HL-60 (cell line): ENCODE measurements at regions not wholly inside any gene's neighbourhood (a gene's known extent, or its start where the extent isn't known, plus 50 kb on each side); places are given as distances from the start of the nearest gene placed in this dataset.
A peak's percentile ranks its signal among the peaks of the same experiment; 100 is the strongest.
"Not testable (repeated sequence)": the region's sequence is repeated elsewhere in the genome, so short reads cannot be mapped to it uniquely, and the experiment has no call there.

ENCODE experiments used
- DNase-seq, 2 experiments: peaks; one replicate each; pipeline ENCODE4 v3.0.0-alpha.2; 2010 to 2020; ENCODE audit warnings: low read depth in 1 of 2, low spot score in 1 of 2
- H3K27ac ChIP-seq: fragments of 250-450 bp; sonication (Bioruptor Pico); replicated peaks from 2 replicates; pipeline ENCODE4 v1.5.1; 2020; ENCODE audit warnings: mild to moderate bottlenecking, moderate library complexity
- H3K27me3 ChIP-seq: fragments of 250-450 bp; sonication (Bioruptor Pico); 2 replicates; pipeline ENCODE4 v1.5.1; 2021; ENCODE audit warnings: mild to moderate bottlenecking, moderate library complexity; ENCODE audit not compliant: insufficient read depth, poor library complexity, severe bottlenecking
- H3K4me3 ChIP-seq: replicated peaks from 2 replicates; pipeline ENCODE4 v1.5.1; 2011; ENCODE audit warnings: mild to moderate bottlenecking, control low read depth, low read length; ENCODE audit not compliant: insufficient read depth
- SPI1 ChIP-seq: IDR thresholded peaks from 2 replicates; pipeline ENCODE4 v1.6.1; 2012; ENCODE audit warnings: low read depth, mild to moderate bottlenecking, borderline replicate concordance

GRCh38 chr1:143905214-143906179 lies 66.3 kb downstream of the FAM72C start:
- DNase-seq, H3K27ac ChIP-seq, H3K4me3 ChIP-seq, H3K27me3 ChIP-seq: not testable (repeated sequence)

DNA sequence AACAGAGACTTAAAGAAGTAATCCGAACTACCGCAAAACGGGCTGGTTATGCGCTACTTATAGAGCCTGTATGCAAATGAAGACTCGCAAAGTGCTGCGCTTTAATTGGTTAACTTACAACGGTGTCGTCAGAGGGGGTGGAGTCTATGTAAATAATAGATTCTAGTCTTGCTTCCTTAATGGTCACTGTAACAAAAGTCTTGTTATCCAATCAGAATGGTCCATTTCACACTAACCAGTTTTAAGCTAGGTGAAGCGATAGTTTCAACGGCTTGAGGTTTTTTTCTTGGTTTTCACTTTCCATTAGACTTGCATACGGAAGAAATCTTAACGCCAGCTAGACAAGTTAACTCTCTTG lies 67.2 kb downstream of the FAM72C start:
- H3K4me3 ChIP-seq, DNase-seq, H3K27ac ChIP-seq, H3K27me3 ChIP-seq: not testable (repeated sequence)

DNA sequence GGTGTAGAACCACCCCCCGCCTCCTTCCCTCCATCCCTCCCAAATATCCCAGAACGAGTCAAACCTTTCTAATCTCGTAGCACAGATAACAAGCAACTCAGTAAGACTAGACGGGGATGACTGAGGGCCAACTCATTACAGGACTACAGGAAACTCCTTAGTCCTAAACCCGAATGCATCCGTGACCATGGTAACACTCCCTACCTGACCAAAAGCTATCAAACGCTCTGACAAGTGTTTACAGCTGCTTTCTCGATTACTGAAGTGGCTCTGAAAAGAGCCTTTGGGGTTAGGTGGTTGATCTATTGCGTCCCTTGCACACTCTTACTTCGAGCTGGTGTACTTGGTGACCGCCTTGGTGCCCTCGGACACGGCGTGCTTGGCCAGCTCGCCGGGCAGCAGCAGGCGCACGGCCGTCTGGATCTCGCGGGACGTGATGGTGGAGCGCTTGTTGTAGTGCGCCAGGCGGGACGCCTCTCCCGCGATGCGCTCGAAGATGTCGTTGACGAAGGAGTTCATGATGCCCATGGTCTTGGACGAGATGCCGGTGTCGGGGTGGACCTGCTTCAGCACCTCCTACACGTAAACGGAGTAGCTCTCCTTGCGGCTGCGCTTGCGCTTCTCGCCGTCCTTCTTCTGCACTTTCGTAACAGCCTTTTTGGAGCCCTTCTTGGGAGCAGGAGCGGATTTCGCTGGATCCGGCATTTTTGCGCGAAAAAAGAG lies 67.7 kb downstream of the FAM72C start:
- H3K27ac ChIP-seq, DNase-seq, H3K4me3 ChIP-seq, H3K27me3 ChIP-seq: not testable (repeated sequence)

DNA sequence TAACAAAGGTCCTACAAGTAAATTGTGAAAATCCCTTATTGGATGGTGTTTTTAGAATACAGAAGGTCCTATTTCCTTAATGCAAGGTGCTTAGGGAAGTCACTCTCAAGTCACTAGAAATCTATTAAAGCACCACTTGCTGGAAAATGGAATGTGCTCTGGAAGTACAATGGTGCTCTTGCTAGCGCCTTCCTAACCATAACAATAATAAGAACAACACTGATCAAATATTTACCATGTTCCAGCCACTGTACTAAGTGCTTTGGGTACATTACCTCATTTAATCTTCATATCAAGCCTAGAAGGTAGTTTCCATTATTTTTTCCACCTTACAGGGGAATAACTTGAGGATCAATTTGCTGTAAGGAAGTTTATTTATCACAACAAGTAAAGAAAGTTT lies 75.4 kb downstream of the FAM72C start:
- H3K4me3 ChIP-seq, H3K27me3 ChIP-seq, DNase-seq, H3K27ac ChIP-seq: not testable (repeated sequence)

DNA sequence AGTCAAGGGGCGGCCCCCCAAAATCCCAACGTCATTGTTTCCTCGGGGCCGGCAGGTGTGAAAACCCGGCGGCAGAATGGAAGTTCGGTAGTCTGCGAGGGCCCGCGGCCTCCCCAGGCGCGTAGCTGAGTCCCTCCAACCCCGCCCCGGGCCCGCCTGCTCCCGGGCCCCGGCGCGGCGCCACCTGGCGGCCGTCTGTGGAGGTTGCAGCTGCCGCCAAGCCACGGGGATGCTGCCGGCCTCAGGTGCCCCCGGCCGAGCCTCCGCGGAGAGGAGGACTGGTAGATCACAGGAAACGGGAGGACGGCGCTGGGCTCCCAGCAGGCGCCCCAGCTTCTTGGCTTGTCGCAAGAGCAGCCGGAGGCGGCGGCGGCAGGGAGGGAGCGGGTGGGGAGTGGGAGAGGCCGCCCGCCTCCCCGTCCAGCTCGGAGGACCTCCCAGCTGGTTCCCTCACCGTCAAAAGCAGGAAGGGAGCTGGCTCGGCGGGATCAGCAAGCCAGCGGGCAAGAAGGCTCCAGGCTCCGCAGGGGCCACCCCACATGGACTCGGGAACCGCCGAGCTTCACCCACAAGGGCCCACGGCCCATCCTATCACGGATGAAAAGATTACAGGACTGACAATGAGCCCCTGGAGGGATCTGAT lies 86.7 kb downstream of the FAM72C start:
- H3K27ac ChIP-seq, H3K27me3 ChIP-seq, H3K4me3 ChIP-seq: not testable (repeated sequence)
- peak; percentile 28 to 69 for DNase-seq

GRCh38 chr1:143884532-143884931 lies 87.3 kb downstream of the FAM72C start:
- H3K4me3 ChIP-seq: peak overlapping the region; percentile 23
- not testable (repeated sequence) for H3K27ac ChIP-seq, H3K27me3 ChIP-seq
- peak in 1 of 2 experiments; percentile 37 for DNase-seq

DNA sequence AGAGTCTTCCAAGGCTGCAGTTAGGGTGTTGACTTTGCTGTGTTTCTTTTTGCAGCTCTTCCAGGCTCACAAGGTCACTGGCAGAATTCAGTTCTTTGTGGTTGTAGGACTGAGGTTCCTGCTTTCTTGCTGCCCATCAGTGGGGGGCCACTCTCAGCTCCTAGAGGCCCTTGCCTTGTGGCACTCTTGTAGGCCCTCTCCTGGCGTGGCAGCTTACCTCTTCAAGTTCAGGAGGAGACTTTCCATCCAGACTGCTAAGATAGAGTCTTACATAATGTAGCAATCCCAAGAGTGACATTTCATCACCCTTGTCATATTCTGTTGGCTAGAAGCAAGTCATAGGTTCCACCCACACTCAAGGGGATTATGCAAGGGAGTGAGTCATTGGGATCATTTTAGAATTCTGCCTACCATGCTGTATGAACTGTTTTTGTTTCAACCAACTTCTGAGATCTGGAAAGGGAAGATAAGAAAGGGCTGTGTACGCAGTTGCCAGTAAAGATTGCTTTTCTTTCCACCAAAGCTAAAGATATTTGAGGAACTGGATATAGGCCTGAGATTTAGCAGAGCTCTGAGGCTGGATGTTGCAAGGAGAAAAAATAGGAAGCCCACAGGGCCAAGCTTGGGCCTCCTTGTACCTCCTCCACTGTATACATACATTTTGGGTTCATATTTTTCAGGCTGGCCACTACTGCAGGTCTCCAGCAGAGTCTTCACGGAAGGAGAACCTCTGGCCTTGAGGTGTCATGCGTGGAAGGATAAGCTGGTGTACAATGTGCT lies 91.8 kb downstream of the FAM72C start:
- TF ChIP-seq SPI1: peak; percentile 62; the same call in 1 of the 2 replicates
- H3K27ac ChIP-seq: peak overlapping the region; percentile 73
- DNase-seq: peak in 1 of 2 experiments; percentile 83
- H3K4me3 ChIP-seq, H3K27me3 ChIP-seq: not testable (repeated sequence)

- H3K27me3 ChIP-seq, H3K4me3 ChIP-seq, DNase-seq: not testable (repeated sequence)
- H3K27ac ChIP-seq: peak overlapping the region; percentile 46
Measured at GRCh38 chr1:143875947-143876346, 95.8 kb downstream of the FAM72C start.

DNA sequence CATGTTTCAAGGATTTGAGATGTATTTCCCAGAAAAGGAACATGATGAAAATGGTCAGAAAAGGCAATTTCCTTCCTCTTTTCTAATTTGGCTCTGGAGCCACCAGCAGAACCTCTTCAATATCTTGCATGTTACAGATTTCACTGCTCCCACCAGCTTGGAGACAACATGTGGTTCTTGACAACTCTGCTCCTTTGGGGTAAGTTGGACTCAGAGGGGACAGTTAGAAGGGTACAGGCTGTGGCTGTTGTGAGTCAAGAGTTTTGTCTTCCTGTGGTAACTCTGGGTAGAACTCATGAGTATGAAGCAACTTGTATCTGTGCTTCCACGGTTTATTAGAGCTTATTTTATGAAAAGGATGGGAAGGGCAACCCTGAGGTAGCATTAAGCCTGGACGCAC lies 97.2 kb downstream of the FAM72C start:
- DNase-seq, H3K4me3 ChIP-seq, H3K27me3 ChIP-seq, H3K27ac ChIP-seq: not testable (repeated sequence)

DNA sequence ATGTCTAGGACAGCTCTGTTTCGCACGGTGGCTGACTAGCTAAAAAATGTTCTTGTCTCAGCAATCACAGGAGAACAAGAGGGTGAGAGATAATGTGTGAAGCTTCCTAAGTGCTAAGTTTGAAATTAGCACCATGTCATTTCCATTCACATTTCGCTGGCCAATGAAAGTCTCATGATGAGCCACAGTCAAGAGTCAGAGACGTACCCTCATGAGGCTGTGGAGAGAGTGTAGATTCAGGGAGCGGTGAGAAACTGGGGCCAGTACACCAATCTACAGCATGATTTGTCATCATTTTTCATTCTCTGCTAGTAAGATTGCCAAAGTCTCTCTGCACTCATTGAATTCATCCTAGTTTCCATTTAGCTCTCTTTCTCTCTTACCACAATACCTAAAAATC lies 98.1 kb downstream of the FAM72C start:
- not testable (repeated sequence) for DNase-seq, H3K27ac ChIP-seq, H3K27me3 ChIP-seq, H3K4me3 ChIP-seq

DNA sequence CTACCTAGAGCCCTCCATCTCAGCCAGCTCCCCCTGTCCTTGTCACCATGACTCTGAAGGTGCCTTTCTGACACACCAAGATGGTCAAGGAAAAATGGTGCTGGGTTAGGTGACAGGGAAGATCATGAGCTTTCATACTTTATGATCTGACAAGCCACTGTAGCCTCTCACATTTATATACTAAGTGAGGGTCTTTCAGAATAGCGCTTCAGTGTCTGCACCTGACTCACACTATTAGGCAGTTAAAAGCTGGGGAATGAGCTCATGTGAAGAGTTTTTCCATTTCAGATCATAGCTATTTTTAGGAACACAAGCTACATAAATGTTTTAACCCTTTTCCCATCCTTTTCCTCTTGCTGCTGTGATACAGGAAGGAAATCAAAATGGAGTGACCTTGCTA lies 101.4 kb downstream of the FAM72C start:
- not testable (repeated sequence) for DNase-seq, H3K4me3 ChIP-seq, H3K27me3 ChIP-seq, H3K27ac ChIP-seq

GRCh38 chr1:143867590-143868220 lies 104.1 kb downstream of the FAM72C start:
- not testable (repeated sequence) for H3K27me3 ChIP-seq, DNase-seq, H3K4me3 ChIP-seq, H3K27ac ChIP-seq

DNA sequence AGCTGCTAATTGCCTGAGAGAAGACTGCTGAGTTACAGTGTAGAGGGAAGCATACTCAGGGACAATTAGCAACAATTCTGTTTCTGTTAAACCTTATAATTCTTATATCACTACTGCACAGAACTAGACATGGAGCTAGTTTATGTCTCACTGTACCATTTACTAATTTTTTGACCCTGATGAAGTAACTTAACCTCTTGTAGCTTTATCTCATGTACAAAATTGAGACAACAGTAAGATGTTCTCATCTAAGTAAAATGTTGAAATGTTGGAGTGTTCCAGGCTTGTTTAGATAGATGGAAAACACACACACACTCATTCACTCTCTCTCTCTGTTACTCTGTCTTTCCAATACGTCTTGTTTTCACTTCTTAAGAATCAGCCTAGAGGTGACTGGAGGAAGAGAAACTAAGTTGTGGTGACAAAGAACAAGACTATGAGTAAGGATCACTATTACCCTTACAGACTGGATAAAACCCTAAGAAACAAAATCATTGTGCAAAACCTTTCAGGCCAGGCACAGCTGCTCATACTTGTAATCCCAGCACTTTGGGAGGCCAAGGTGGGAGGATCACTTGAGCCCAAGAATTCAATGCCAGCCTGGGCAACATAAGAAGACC lies 107.8 kb downstream of the FAM72C start:
- not testable (repeated sequence) for DNase-seq, H3K27ac ChIP-seq, H3K4me3 ChIP-seq, H3K27me3 ChIP-seq
